GM18519 (cell line): ENCODE measurements at regions not wholly inside any gene's neighbourhood (a gene's known extent, or its start where the extent isn't known, plus 50 kb on each side); places are given as distances from the start of the nearest gene placed in this dataset.

Experiments used
- ATAC-seq: cut with Tn5 transposase; IDR thresholded peaks from one replicate; pipeline ENCODE4 v1.9.1; 2021; ENCODE audit warnings: mild to moderate bottlenecking, moderate library complexity; ENCODE audit not compliant: unreplicated experiment, low FRiP score

DNA sequence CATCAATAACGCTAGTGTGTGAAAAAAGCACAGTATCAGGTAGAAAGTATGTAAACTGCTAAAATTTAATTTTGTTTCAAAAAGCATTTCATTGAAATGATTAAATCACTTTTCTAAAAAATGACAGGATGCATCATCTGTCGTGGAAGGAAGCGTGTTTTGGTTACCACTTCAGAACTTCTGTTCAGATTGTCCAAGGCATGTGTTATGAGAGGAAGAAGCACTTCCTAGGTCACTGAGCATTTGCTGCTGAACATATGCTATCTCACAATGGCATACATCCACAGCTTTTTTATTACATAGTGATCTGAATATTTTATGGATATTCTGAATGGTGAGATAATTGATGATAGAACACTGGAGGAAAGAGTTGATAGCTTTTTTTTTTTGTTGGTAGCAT is 737.5 kb downstream of the SATB2 start:
- ATAC-seq = no peak

DNA sequence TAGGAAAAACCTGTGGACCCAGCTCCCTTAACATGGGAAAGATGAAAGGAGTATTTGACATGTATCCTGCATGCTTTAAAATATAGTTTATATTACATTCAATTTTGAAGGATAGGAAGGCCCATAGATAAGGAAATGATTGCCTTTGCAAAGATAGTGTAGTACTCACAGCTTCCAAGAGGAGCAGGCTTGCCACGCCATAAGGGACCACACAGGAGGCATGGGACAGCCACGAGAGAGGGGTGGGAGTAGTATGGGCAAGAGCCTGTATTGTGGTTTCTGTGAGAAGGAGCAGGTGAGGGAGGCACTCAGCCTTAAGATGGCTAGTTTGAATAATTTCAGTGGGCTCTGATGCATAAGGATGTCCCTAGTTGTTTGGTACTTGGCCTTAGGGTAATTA is 740.3 kb downstream of the SATB2 start:
- ATAC-seq = no peak

DNA sequence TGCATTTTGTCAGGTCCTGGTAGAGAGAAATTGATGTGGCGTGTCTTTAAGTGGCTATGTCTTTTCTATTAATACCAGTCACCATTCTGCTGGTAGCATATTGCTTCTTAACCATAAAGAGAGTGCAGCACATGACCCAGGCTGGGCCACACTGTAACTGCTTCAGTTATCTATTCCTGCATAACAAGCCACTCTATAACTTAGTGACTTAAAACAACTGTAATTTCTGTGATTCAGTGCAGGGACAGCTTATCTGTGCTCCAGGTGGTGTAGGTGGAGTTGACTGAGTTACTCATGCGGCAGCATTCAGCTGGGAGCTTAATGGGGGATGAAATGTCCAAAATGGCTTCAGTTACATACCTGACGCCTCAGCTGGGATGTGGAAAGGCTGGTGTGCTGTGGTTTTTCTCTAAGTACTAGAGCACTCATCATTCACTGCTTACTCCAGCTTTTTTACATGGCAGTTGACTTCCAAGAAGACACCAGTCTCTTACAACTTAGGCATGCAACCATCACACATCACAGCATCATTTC is 742.4 kb downstream of the SATB2 start:
- ATAC-seq = no peak

DNA sequence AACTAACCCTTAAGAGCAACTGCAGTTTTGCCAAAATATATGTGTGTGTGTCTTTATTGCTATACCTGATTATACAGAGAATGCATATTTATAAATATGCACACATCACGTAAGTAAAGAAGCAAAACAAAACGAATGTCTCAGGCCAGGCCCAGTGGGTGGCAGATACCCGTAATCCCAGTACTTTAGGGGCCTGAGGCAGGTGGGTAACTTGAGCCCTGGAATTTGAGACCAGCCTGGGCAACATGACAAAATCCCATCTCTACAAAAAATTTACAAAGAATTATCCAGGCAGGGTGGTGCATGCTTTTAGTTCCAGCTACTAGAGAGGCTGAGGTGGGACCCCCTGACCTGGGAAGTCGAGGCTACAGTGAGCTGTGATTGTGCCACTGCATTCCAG is 745.3 kb downstream of the SATB2 start:
- no peak for ATAC-seq

DNA sequence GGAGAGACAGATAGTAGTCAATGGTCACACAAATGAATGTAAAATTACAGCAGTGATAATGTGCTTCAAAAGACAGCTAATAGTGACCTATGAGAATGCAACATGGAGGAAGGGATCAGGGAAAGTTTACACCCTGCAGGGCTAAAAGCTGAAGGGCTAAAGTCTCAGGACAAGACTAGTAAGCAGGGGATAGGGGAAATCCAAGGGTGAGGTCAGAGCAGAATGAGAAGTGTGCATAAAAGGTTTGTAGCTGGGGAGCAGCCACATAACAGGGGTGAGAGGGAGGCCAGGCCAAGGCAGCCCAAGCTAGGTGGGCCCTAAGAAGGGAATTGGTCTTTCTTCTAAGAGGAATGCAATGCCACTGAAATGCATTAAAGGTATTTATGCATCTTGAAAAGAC is 746.3 kb downstream of the SATB2 start:
- no peak for ATAC-seq

DNA sequence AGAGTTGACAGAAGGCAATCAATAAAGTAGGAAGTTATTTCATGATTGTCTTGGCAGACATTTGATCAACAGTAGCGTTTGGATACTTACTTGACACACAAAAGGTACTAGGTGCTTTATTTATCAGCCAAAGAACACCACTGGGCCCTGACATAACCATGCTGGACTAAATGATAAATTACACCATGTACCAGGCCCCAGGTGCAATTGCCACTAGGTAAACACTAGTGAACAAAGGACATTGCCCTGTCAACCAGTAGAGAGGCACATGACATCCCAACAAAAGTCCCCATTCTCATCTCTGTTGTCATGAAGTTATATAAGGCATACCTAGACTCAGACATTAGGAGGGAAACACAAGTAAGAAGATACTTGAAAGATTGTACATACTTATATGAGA is 747.2 kb downstream of the SATB2 start:
- ATAC-seq = no peak

DNA sequence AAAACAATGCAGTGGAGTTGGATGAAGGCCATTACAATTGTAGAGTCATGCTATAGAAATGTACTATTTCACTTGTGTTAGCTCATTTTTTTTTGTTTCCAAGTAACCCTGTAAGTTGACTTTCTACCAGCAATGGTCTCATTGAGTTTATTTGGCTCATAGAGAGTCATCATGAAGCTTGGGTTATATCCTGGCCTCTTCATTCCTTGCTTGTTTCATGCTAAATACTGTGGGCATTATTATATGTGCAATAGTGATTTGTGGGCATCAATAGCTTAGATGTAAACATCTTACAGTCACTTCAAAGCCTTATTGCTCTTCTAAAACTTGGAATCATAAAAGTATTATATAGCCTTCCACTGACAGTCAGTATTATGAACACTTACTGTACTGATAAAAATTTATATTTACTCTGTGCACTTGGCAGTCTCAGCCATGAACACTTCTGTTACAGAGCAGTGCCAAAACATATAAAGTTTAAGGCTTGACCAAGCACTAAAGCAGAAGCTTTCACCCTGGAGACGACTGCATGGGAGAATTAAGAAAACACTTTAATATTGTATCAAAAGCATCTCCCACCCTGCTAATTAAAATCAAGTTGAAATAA is 751.2 kb downstream of the SATB2 start:
- ATAC-seq = no peak

DNA sequence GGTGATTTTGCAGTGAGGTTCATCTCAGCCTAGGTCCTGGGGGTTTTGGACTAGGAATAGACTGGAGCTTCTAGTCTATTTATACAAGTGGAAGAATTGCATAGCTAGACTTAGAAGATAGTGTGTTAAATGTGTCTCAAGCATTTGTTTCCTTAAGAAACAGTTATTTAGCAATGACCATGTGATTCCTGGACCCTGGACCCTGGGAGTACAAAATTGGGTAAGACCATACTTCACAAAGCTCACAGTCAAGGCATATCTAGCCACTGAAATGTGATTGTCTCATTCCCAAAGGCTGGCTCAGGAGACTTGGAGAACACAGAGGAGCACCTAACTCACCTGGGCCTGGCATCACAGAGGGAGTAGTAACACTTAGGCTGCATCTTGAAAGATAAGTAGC is 754.5 kb downstream of the SATB2 start:
- ATAC-seq = no peak

DNA sequence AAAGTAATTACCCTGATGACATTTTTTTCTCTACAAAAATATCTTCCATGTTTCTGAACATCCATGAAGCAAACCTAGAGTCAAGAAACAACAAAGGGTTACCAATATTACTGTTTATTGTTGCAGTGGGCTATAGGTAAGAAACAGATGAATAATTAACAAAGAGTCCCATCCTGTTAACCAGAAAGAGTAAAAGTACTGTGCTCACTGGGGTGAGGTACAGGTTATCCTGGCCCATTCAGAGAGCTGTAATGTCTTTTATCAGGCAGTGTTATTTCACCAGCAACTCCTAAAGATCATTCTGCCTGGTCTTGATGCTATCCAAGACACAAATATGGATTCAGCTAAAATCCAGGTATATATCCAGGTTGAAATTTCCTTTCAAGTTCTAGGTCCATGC is 754.9 kb downstream of the SATB2 start:
- no peak for ATAC-seq

DNA sequence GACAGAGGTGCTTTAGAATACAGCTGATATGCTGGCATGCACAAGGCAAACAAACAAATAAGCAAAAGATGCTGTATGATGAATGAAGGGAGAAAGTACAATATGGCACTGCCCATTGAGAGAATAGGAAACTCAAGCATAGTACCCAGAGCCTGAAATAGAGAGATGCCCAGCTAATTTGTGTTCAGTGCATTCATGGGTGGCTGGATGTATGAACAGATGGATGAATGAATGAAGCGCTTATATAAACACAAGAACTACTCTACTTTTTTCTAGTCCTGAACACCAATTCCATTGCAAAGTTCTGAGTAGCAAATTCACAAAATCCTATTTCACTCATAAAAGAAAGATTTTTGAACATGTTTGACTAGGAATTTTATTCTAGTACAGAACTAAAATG is 756.3 kb downstream of the SATB2 start:
- ATAC-seq = no peak

DNA sequence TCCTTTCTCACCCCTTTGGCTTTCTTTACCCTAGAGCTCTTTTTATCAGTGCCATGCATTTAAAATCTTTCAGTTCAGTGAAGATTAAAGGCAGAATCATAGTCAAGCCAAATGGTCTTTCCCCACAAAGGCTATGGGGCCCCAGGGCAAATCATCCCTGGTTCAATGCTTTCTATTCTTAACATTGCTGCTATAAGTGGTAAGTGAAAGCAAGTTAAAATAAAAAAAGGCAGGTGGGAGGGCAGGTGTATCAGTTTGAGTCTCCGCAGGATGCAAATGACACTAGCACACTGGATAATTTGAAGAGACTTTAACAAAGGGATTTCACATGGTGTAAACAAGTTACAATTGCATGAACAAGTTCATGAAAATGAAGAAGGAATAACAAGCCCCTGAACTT is 757.4 kb downstream of the SATB2 start:
- ATAC-seq = no peak

DNA sequence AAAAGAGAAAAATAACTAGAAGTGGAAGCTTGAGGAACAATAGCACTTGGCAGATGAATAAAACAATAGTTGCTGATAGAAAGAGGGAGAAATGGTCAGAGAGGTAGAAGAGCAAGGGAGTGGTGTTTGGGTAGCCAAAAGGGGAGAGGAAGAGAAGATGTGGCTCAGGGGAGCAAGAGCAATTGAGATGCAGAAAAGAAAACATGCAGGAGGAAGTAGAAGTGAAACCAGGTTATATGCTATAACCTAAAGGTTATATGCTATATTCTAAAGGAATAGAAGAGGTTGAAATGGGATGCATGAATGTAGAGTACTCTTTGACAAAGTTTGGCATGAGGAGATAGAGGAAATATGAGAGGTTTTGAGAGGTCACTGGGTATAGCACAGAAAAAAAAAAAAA is 759.5 kb downstream of the SATB2 start:
- peak; percentile 49 for ATAC-seq

DNA sequence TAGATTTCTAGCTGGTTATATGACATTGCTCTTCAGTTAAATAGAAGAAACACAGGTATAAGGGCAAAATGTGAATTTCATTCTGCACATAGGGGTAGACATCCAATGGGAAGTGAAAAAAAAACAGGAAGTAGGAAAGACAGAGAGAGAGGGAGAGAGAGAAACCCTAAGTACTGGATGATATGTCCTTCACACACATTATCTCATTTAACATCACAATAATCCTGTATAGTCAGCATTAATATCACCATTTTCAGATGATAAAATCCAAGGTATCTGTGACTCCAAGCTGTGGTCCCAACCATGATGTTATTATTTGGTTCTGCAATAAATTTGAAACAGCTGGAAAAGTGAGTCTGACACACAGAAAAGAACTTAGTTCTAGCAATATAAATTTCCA is 759.9 kb downstream of the SATB2 start:
- no peak for ATAC-seq

DNA sequence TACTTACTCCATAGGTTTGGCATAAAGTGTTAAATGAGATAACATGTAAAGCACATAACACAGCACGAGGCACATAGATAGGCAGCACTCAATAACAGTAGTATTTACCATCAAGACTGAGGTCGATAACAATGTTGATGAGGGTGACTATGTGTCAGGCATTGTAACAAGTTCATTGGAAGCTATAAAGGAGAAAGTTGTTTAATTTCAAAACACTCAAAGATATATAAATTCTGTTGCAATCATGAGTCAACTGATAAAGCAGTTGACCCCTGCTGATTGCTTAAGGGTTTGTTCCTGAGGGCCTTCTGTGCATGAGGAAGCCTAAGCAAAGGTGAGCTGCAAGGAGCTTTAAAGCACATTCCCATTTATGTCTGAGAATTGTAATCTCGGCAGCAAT is 760.5 kb downstream of the SATB2 start:
- no peak for ATAC-seq

DNA sequence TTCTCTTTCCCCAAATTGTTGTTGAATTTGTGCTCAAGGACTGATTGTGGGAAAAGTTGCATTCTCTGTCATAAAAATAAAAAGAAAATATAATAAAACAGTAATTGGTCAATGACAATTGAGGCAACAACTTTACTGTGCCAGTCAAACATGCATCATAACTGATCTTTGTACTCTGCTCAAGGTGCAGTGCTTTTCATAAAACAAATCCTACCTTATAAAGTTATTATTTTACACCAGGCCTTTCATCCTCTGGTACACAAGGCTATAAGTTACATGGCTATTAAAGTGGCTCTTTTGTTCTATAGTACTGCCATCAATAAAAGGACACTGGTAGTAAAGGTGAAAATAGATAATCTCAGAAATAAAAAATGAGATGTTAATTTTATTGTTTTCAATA is 761.9 kb downstream of the SATB2 start:
- no peak for ATAC-seq

DNA sequence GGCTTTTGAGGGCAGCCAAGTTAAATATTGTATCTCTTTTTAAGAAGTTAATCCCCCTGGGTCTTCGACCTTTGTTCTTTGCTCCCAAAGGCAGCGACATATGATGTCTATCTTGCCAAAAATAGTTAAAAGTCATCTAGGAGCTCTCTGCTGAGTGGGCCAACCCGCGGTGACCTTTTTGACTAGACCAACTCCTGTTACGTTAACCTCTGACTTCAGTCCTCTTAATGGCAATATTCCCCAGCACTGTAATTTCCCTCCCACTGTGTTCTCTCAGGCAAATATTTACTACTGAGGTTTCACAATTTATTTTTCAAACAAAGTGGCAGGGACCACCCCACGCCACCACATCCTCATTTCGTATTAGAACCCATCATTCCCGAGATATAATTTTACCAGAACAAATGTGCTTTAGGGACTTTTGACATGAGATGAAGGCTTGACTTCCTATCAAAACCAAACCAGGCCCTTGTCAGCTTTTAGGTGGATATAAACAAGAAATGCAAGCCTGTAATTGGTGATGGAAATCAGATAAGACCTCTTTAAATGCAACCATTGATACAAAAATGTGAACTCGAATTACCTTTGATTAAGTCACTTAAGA is 764.7 kb downstream of the SATB2 start:
- no peak for ATAC-seq

DNA sequence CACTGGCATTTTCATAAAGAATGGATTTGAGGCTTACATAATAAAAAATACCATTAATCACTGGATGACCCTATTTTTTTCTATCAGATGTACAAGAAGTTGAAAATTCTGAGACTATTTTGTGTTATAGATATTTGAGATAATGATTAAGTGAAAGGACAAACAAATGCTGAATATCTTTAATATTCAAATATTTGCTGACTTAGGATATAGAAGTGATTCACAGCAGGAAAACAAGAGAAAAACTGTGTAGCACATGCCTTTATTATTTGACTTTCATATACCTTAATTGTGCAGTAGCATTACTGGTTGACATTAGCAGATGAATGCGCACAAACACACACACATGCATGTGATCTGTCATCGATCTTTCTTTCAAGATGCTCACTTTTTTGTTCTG is 766.5 kb downstream of the SATB2 start:
- no peak for ATAC-seq

DNA sequence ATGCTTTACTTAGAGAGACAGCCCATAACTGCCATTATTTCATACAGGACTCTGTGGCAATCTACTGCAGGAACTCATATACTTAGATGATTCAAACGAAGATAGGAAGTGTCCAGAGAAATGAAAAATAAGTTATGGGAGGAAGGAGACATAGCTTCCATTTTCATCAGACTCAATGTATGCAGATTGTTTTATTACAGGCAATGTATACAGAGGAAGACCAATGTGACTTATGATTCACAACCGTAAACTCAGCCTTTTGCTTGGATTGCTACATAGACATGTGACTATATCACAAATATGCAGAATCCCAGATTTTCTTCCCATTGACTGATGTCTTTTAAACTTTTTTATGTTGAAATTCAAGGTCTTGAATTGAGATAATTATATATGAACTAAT is 793.4 kb downstream of the SATB2 start:
- no peak for ATAC-seq

DNA sequence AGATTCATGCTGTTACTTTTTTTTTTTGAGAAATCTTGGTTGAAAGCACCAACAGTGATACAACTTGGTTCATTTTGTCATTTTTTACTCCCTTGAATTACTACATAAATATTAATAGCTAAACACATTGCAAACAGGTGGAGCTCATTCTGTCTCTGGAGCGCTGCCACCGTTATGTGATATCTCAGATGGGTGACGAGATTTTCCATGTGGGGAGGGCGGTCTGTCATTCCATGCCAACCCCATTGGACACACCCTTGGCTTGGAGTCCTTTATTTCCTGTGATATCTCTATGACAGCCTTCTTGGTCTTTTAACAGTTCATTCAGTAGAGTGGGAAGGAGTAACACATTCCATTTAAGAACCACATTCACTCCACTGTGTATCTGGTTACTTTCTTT is 794.8 kb downstream of the SATB2 start:
- no peak for ATAC-seq

DNA sequence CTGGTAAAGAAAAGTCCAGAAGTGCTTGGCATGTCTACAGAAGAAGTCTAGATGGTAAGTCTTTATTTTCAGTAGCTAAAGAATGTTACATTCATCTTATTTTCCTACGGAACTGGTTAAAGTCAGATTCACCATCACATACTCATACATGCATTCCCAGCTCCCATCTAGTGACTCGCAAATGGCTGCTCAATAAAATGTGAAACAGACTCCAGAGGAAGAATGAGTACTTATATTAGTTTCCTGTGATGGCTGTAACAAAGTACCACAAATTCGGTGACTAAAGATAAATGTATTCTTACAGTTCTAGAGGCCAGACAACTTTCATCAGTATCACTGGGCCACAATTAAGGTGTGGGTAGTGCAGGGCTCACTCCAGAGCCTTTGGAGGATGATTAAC is 797.2 kb downstream of the SATB2 start:
- ATAC-seq = no peak

DNA sequence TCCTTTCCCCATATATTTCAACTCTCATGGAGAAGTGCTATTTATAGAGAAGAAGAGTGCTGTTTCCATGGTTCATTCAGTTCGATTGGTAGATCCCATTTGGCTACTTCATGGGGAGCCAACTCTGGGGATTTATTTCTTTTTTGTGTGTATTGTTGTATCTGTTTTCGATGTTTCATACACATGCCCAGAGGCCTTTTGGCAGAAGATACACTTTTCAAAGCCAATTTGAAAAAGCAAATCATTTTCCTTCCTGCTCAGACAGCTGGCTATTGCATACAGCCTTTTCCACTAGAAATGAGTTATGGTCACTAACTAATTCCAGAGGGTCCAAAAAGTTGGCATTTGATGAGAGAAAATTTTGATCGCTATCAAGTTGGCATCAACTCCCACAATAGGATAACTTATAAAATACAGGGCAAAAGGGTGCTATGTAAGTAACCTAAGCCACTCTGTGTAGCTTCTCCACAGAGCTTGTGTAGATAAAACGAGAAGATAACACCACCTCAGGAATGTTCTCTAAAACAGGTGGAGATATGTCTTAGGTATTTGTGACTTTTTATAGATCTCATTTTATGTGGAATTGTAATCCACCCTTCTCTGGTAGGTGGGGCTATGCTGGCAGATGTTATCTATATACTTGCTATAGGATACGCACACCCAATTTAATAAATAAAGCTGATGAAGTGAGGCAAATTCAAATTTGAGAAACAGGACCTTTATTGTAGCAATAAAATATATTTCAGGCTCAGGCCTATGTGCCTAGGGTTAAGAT is 798.5 kb downstream of the SATB2 start:
- no peak for ATAC-seq
